CD14-positive monocyte (primary cell): ENCODE measurements at regions not wholly inside any gene's neighbourhood (a gene's known extent, or its start where the extent isn't known, plus 50 kb on each side); places are given as distances from the start of the nearest gene placed in this dataset.

Source experiments
- DNase-seq, 3 donors: peaks; one replicate each; pipeline ENCODE4 v3.0.0-alpha.2; 2011 to 2022
- H2AFZ ChIP-seq: 2 replicates; pipeline ENCODE4 v1.6.0; 2012; ENCODE audit warnings: mild to moderate bottlenecking, low read depth, low read length, inconsistent platforms; ENCODE audit not compliant: insufficient read depth, poor library complexity, severe bottlenecking
- H3K27ac ChIP-seq, 2 donors: 1 replicate in 1 of 2; 2 replicates in 1 of 2; pipeline ENCODE4 v1.5.1; 2012 to 2013; ENCODE audit warnings: low read length in 2 of 2, control low read depth in 1 of 2, inconsistent platforms in 1 of 2, low read depth in 1 of 2, mild to moderate bottlenecking in 1 of 2
- H3K27me3 ChIP-seq, 2 donors: one replicate each; pipeline versions ENCODE4 v1.6.0 to v1.6.1; 2011 to 2013; ENCODE audit warnings: low read length in 2 of 2; ENCODE audit not compliant: control insufficient read depth in 2 of 2, insufficient read depth in 2 of 2
- H3K36me3 ChIP-seq, 2 donors: replicated peaks in 1 of 2; 1 replicate in 1 of 2; 2 replicates in 1 of 2; pipeline versions ENCODE4 v1.5.1 to v1.6.1; 2012 to 2013; ENCODE audit warnings: low read length in 2 of 2, control low read depth in 1 of 2, inconsistent platforms in 1 of 2, mild to moderate bottlenecking in 1 of 2; ENCODE audit not compliant: insufficient read depth in 2 of 2, control insufficient read depth in 1 of 2
- H3K4me1 ChIP-seq, 2 donors: 1 replicate in 1 of 2; 2 replicates in 1 of 2; pipeline versions ENCODE4 v1.5.1 to v1.6.1; 2012 to 2013; ENCODE audit warnings: low read length in 2 of 2, control low read depth in 1 of 2, inconsistent platforms in 1 of 2, mild to moderate bottlenecking in 1 of 2, moderate library complexity in 1 of 2; ENCODE audit not compliant: insufficient read depth in 2 of 2, control insufficient read depth in 1 of 2
- H3K4me2 ChIP-seq: replicated peaks from 2 replicates; pipeline ENCODE3; 2012; ENCODE audit warnings: low read length, moderate library complexity, mild to moderate bottlenecking; ENCODE audit not compliant: poor library complexity, severe bottlenecking; ENCODE audit errors: extremely low read depth
- H3K4me3 ChIP-seq, 3 experiments: fragments of 200-600 bp in 1 of 3; sonication (generic) in 1 of 3; replicated peaks in 1 of 3; 1 replicate in 2 of 3; 2 replicates in 1 of 3; pipeline ENCODE4 v1.5.1; 2011 to 2013; ENCODE audit warnings: low read length in 3 of 3, mild to moderate bottlenecking in 3 of 3, control low read depth in 2 of 3, low read depth in 2 of 3, inconsistent platforms in 1 of 3, moderate library complexity in 1 of 3
- H3K79me2 ChIP-seq: 2 replicates; pipeline ENCODE4 v1.6.0; 2012; ENCODE audit warnings: mild to moderate bottlenecking, control low read depth, inconsistent platforms, low read length, moderate library complexity; ENCODE audit not compliant: insufficient read depth
- H3K9ac ChIP-seq: 2 replicates; pipeline ENCODE4 v1.6.0; 2017; ENCODE audit warnings: low read length, mild to moderate bottlenecking; ENCODE audit not compliant: insufficient read depth, poor library complexity, severe bottlenecking
- H3K9me3 ChIP-seq, 2 donors: replicated peaks in 1 of 2; 1 replicate in 1 of 2; 2 replicates in 1 of 2; pipeline versions ENCODE4 v1.5.1 to v1.6.1; 2012 to 2013; ENCODE audit warnings: low read length in 2 of 2, control low read depth in 1 of 2; ENCODE audit not compliant: control insufficient read depth in 1 of 2, insufficient read depth in 1 of 2
- H4K20me1 ChIP-seq: 2 replicates; pipeline ENCODE4 v1.6.0; 2012; ENCODE audit warnings: mild to moderate bottlenecking, low read length, control low read depth, moderate library complexity; ENCODE audit not compliant: insufficient read depth
- H3K27ac Mint-ChIP-seq, 7 donors: one replicate each; pipeline ENCODE4 v1.8.0; 2020; ENCODE audit warnings: mild to moderate bottlenecking in 7 of 7, mixed read lengths in 7 of 7, moderate library complexity in 6 of 7, inconsistent platforms in 2 of 7
- H3K27me3 Mint-ChIP-seq, 3 donors: one replicate each; pipeline ENCODE4 v1.8.0; 2021 to 2022; ENCODE audit warnings: low read depth in 3 of 3, mild to moderate bottlenecking in 3 of 3, mixed read lengths in 3 of 3, moderate library complexity in 3 of 3, inconsistent platforms in 1 of 3
- H3K36me3 Mint-ChIP-seq, 2 donors: one replicate each; pipeline ENCODE4 v1.8.0; 2020; ENCODE audit warnings: mixed read lengths in 2 of 2, inconsistent platforms in 1 of 2, mild to moderate bottlenecking in 1 of 2
- H3K4me1 Mint-ChIP-seq: one replicate; pipeline ENCODE4 v1.8.0; 2020; ENCODE audit warnings: mild to moderate bottlenecking, mixed read lengths
- H3K4me3 Mint-ChIP-seq, 2 donors: one replicate each; pipeline ENCODE4 v1.8.0; 2020; ENCODE audit warnings: mild to moderate bottlenecking in 2 of 2, mixed read lengths in 2 of 2, moderate library complexity in 1 of 2
- H3K9me3 Mint-ChIP-seq, 7 donors: one replicate each; pipeline ENCODE4 v1.8.0; 2020 to 2022; ENCODE audit warnings: mixed read lengths in 7 of 7, mild to moderate bottlenecking in 6 of 7, moderate library complexity in 6 of 7, inconsistent platforms in 2 of 7
- WGBS: methylation state at CpG from one replicate; pipeline ENCODE4 v1.1.5; 2013; ENCODE audit warnings: missing lambda C conversion rate; ENCODE audit not compliant: insufficient coverage; 5-methylcytosine and 5-hydroxymethylcytosine counted together
- intact Hi-C, 2 donors: fragments of 100-400 bp; cut with micrococcal nuclease; formaldehyde crosslinking; loops; one replicate each; pipeline versions ENCODE4 v1.15.0 to v1.15.1; 2023
- TF ChIP-seq, protein P1 (sequence below): fragments of 200-600 bp; IDR thresholded peaks from one replicate; pipeline ENCODE4 v1.8.0; 2022; ENCODE audit warnings: antibody characterized with exemption, mild to moderate bottlenecking

- no peaks in the 10 kb centered on the region for H3K79me2 ChIP-seq
- intact Hi-C loops, result no loop called here
- Mint-ChIP-seq H3K36me3 (no peaks in the 10 kb centered on the region), H3K27ac (no peak overlapping the region), H3K4me3 (no peak overlapping the region), H3K4me1 (no peaks in the 10 kb centered on the region), H3K9me3 (peaks cover 0 to 5% (median 0%) of the 10 kb centered on the region in 7 donors), H3K27me3 (no peaks in the 10 kb centered on the region)
- H2AFZ ChIP-seq, result no peak overlapping the region
- H3K4me2 ChIP-seq, result no peak overlapping the region
- H3K9ac ChIP-seq, result no peak overlapping the region
- H3K27me3 ChIP-seq, result no peaks in the 10 kb centered on the region
- TF ChIP-seq, protein P1, sequence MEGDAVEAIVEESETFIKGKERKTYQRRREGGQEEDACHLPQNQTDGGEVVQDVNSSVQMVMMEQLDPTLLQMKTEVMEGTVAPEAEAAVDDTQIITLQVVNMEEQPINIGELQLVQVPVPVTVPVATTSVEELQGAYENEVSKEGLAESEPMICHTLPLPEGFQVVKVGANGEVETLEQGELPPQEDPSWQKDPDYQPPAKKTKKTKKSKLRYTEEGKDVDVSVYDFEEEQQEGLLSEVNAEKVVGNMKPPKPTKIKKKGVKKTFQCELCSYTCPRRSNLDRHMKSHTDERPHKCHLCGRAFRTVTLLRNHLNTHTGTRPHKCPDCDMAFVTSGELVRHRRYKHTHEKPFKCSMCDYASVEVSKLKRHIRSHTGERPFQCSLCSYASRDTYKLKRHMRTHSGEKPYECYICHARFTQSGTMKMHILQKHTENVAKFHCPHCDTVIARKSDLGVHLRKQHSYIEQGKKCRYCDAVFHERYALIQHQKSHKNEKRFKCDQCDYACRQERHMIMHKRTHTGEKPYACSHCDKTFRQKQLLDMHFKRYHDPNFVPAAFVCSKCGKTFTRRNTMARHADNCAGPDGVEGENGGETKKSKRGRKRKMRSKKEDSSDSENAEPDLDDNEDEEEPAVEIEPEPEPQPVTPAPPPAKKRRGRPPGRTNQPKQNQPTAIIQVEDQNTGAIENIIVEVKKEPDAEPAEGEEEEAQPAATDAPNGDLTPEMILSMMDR, result no peak
- no peak overlapping the region for H3K27ac ChIP-seq
- no peaks in the 10 kb centered on the region for H3K36me3 ChIP-seq
- no peaks in the 10 kb centered on the region for H4K20me1 ChIP-seq
- no peaks in the 10 kb centered on the region for H3K9me3 ChIP-seq
- H3K4me3 ChIP-seq, result no peak overlapping the region
- no peaks in the 10 kb centered on the region for H3K4me1 ChIP-seq
- DNase-seq, result no peak
Measured at GRCh38 chr9:3099646-3100045, 255.8 kb upstream of the PUM3 start.

DNA sequence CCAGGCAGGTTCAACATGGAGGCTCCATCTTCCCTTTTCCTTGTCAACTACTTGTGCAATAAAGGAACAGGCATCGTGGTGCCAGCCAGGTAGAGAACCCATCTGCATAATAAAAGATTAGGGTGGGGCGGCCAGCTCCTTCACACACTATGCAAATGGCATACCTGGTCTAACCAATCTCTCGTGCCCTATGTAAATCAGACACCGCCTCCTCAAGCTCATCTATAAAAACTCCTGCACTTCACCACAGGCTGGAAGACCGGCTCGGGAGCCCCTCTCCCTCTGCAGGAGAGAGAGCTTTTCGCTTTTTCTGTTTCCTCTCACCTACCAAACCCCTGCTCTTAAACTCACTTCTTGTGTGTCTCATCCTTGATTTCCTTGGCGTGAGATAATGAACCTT, 244.3 kb upstream of the PUM3 start:
- H3K27me3 Mint-ChIP-seq, result peaks cover 0 to 2% (median 1%) of the 10 kb centered on the region in 3 donors
- no peaks in the 10 kb centered on the region for H3K36me3 Mint-ChIP-seq
- WGBS, result 82% methylated on average over 6 of the region's 8 CpGs
- TF ChIP-seq, protein P1, result no peak
- DNase-seq, result no peak
- peaks cover 0 to 7% (median 3%) of the 10 kb centered on the region in 7 donors for H3K9me3 Mint-ChIP-seq
- H3K4me1 Mint-ChIP-seq, result no peaks in the 10 kb centered on the region
- Histone ChIP-seq H3K36me3 (no peaks in the 10 kb centered on the region), H3K79me2 (no peaks in the 10 kb centered on the region), H3K27me3 (no peaks in the 10 kb centered on the region), H3K9ac (no peak overlapping the region), H3K4me2 (no peak overlapping the region), H2AFZ (no peak overlapping the region), H3K4me1 (no peaks in the 10 kb centered on the region), H3K9me3 (no peaks in the 10 kb centered on the region), H4K20me1 (no peaks in the 10 kb centered on the region), H3K4me3 (no peak overlapping the region), H3K27ac (no peak overlapping the region)
- H3K4me3 Mint-ChIP-seq, result no peak overlapping the region
- intact Hi-C loops, result no loop called here
- no peak overlapping the region for H3K27ac Mint-ChIP-seq
